CD1c-positive myeloid dendritic cell (primary cell): ENCODE measurements at regions not wholly inside any gene's neighbourhood (a gene's known extent, or its start where the extent isn't known, plus 50 kb on each side); places are given as distances from the start of the nearest gene placed in this dataset.

Experiments used
- DNase-seq: peaks from one replicate; pipeline ENCODE4 v3.0.0-alpha.2; 2016; ENCODE audit errors: extremely low spot score

DNA sequence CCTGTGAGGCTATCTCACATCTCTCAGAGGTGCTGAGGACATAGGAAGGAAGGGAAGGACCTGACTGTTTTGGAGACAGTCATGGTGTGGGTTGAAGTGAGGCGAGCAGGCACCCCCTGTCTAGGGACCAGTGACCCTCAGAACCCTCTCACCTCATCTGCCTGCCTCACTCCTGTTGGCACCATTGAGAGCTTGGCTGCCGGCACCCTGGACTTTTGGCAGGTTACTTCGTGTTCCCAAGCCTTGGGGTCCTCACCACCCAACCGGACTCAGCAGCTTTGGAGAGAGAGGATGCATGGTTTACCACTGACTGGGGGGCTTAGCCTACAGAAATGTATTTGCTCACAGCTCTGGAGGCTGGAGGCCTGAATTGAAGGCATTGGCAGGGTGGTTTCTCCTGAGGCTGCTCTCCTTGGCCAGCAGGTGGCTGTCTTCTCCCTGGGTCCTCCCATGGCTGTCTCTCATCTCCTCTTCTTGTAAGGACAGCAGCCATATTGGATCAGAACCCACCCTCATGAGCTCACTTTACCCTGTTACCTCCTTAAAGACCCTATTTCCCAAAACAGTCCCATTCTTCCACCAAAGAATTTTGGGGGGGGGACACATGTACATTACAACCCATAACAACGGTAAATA, 142.0 kb downstream of the TSN start:
- DNase-seq, result no peak

DNA sequence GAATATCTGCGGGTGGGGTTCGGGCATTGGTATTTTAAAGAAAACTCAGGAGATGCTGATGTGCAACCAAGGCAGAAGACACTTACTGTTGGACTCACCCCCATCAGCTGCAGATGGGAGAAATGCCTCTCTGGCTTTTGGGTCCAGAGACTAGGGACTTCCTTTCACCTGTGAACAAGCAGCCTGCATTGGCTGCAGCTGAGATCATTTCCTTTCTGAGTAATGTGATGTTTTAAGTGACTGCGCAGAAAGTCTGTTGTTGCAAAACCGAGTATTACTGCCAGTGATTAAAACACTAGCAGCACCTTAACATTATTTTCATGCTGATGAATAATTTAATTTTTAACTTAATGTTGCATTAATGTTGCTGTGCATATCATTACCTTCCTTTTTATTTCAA, 143.0 kb downstream of the TSN start:
- DNase-seq, result no peak

DNA sequence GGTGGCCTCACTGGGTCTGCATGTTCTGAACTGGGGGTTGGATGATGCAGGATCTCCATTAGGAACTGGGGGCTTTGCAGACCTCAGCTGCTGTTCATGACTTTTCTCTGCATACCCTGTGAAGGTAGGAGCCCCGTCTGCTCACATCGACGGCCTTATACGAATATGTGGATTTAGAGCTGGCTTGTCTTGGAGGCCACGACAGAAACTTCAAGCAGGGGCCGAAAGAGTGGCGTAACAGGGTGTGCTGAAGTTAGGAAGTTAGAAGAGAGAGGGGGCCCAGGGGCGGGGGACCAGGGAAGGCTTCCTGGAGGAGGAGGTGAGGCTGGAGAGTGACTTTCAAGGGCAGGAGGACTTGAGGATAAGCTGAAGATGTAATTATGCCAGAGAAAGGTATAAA, 144.9 kb downstream of the TSN start:
- no peak for DNase-seq

DNA sequence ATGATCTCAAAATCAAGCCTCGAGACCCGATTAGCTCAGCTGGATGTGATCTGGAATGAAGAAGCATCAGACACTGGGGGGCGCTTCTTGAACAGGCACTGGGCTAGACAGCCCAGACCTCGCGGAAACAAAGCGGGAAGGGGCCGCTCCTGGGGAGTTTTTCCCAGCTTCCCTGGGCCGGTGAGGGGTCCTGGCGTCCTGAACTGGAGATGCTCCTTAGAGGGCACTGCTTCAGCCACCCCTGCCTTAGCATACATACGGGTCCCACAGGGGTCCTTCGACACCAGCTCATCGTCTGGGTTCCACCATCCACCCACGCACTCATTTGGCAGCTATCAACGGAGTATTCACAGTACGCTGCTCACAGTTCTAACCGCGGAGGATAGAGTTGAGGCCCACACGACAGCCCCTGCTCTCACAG, 146.7 kb downstream of the TSN start:
- DNase-seq, result no peak

DNA sequence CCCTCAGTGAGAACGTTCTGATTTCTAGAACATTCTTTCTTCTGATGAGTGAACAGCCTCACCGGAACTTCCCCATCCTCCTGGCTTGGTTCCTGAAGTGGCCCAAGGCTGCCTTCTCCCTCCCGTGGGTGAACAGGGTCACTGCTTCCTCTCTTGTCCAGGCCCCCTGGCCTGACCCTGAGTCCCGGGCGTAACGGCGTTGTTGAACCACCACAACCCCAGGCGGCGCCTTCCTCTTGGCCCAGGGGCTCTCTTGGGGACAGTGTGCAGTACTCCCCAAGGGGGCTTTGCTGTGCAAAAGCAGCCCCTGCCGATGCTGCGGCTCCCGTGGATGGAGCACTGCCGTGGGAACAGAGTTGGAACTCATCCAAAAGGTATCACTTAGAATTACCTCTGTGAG, 147.2 kb downstream of the TSN start:
- DNase-seq, result no peak

DNA sequence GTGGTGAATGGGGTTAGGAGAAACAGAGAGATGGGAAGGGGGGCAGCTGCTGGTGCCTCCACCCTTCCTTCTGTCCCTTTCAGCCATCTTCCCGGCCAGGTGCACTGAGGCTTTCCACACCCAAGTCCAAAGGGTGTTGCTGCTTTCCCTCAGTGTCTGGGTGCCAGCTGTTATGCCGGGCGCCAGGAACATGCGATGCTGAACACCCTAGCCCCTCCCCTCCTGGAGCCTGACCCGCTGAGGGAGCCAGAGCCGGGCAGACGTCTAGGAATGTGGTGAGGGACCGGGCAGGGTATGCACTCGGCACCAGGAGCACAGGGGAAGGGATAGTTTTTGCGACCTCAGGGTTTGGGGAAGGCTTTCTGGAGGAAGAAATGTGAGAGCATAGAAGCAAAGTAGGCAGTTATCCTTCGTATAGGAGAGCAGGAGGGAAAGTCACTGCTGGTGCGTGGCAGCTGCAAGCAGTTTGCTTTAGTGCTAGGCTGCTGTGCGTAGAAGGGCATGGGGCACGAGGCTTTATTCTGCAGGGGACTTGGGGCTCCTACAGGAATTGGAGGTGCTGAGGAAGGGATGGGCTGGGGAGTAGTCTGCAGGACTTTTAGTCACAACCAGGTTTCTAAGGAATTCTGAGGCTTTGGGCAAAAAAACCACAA, 147.7 kb downstream of the TSN start:
- DNase-seq, result no peak

DNA sequence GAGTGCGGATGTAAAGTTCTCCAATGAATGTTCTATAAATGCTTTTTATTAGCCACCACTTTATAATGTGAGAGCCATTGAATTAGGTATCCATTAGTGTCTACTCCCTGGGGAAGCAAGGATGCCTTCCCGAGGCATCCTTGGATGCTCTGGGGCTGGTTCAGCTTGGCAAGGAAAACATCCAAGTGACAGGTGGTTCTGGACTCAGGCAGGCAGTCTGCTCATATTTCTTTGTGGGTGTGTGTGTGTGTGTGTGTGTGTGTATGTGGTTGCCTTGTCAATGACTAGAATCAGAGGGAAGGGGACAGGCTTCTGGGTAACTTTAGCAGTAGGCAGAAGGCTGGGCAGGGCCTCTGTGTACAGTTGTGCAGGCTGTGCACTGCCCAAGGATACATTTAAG, 149.2 kb downstream of the TSN start:
- DNase-seq, result no peak

DNA sequence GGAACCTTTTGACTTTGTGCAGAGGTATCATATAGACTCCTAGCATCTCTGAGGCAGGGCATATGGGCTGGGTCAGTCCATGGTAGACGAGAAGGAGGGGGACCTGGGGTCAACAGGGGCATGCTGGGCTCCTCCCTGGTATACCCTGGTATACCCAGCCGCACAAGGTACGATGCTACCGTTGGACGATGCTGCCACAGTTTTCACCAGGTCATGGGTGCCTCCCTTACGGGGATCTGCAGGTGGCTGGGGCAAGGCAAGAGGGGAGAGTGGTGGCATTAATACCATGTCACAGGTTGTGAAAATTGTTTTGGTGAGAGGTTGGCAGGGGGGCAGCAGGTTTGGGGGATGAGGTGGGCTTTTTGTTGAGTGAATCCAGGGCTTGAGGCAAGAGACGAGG, 149.8 kb downstream of the TSN start:
- no peak for DNase-seq

DNA sequence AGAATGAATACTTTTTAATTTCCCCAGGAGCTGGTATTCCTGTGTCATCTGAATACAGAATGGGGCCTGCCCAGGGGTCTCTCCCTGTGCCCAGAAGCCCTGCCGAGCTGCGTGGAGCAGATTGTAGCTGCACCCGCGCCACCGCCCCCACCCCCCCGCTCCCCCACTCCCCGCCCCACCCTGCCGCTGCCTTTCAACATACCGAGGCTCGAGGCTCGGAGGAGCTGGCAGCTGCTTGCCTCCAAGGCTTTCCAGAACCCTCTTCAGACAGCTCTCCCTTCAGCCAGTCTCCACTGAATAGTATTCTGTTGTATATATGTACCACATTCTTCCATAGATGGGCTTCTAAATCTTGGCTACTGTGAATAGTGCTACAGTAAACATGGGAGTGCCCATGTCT, 150.7 kb downstream of the TSN start:
- no peak for DNase-seq

DNA sequence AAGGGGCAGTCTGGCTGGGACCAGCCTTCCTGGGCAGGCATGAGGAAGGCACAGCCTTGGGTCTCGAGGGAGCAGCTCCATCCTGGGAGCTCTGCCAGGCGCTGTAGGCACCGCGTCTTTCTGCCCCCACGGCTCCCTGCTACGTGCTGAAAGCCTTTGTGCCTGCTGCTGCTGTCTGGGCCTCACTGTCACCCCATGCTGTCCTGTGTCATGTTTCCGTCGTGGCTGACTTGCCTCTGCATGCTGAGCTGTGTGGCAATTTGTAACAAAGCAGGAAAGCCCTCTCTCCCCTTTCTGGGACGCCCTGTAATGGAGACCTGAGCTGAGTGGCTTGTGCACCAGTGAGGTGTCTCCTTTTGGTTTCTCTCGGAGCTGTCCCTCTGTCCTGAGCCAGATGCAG, 152.5 kb downstream of the TSN start:
- DNase-seq, result no peak

DNA sequence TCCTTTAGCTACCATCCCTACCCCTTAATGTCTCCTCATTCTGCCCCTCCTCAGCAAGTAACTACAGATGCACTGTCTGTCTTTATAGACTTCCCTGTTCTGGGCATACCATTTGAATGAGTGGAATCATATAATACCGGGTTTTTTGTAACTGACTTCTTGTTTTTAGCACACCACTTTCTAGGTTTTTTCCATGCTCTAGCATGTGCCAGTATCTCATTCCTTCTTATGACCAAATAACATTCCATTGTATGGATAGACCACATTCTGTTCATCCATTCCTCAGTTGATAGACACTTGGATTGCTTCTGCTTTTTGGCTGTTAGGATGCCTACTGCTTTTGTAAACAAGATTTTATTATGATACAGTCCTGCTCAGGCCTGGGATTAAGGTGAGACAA, 154.7 kb downstream of the TSN start:
- DNase-seq, result no peak

DNA sequence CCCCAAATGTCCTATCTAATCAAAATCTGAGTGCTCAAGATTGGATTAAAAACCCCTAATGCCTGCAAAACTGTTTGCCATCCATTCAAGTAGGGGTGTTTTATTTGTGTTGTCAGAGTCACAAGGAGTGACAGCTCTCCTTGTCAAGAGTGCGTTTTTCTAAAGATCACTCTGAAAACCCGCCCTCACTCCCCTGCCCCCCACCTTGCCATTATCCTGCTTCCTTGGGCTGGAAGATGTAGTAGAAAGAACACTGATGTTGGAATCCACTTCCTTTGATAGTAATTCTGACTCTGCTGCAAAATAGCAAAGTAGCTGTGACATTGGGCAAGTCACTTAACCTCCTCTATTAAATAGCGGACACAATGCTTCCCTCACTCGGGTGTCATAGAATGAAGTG, 155.6 kb downstream of the TSN start:
- no peak for DNase-seq

DNA sequence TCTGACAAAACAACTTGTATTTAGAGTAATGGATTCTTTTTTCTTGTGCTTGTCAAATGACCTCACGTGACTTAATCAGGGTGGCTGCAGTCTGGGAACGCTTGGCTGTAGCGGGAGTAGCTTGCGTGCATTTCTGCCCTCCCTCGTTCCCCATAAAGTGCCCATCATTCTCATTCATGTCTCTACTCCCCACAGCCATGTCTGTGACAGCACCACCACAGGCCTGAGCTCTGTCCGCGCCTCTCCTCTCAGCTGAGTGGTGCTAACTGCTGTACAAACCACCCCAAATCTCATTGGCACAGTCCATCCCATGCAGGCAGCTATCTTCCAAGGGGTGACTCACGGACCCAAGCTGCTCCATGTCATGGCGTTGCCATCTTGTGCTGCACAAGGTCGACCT, 161.7 kb downstream of the TSN start:
- DNase-seq, result no peak

DNA sequence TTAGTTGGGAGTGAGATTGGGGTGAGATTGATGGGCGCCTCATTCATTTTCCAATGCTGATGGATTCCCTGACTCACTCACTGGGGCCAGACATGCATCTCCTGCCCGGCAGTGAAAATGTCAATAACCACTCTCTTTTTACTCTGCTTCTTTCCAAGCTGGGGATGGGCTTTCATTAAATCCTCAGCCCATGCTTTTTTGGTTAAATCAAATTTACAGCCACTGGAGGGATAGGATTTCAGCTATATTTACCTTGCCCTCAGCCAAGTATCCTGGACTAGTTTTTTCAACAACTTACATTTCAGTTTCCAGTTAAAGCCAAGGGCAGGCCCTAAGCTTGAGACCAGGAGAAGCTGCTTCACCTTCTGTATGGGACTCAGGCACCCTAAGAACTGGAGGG, 162.8 kb downstream of the TSN start:
- DNase-seq, result no peak

DNA sequence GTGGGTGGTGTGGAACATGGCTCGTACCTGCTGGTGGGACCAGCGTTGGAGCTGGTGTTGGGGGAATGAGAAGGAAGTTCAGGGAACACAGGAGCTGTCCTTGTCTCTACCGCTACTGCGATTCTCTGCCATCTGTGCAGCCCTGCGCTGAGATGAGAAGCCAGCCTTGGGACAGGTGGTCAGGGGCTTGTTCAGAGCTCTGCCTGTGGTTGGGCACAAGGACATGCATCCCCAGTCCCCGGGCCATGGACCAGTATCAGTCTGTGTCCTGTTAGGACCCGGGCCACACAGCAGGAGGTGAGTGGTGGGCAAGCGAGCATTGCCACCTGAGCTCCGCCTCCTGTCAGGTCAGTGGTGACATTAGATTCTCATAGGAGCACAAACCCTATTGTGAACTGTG, 164.4 kb downstream of the TSN start:
- DNase-seq, result no peak

DNA sequence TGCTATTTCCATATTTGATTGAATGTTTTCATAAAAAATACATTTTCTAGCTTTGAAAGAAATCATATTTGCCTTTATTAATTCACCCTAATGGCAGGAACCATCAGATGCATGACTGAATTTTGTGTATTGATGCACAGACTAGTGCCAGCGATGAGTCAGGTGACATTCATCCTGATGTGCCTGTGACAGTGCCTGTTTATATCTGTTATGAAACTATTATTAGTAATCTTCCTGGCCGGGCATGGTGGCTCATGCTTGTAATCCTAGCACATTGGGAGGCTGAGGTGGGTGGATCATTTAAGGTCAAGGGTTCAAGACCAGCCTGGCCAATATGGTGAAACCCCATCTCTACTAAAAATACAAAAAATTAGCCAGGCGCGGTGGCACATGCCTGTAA, 170.0 kb downstream of the TSN start:
- no peak for DNase-seq

DNA sequence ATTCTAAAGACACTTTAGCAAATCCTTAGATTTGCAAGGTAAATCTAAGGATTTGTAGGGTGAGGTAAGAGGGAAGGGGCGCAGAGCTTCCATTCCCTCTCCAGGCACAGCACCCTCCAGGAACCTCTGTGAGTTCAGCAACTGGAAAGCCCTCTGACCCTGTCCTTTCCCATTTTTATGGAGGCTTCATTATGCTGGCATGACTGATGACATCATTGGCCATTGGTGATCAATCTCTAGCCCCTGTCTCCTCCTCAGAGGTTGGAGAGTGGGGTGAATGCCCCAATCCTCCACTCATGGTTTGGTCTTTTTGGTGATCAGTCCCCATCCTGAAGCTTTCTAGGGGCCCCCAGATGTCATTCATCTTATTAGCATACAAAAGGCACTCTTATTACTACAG, 187.8 kb downstream of the TSN start:
- DNase-seq, result no peak

DNA sequence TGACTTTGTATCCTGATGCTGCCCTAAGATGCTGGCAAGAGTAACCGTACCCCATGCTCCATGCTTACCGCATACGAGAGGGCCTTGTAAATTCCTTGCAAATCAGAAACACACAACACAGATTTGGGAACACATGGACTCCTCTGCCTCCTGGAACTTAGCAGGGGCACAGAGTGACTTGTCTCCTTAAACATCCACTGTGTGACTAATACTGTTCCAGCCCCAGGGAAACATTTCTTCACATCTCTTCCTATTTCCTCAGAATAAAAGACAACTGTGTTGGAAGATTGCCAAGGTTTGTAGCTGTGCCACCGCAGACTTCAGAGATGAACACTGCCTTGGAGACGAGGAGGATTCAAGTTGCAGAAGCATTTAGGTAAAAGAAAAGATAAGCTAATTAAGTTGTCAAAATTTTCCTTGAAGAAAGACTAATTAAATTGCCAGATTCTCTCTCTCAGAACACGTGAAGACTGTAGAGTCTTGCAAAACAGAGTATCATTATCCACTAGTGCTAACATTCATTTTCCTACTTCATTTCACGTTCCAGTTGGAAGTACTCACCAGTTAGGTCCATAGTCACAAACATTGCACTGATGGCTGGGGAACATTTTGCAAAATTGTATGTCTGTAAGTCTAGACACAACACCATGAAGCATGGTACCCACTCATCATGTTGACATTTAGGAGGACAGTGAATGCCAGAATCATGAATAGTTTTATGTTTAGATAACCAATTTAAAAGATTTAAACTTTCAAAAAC, 188.8 kb downstream of the TSN start:
- DNase-seq, result peak; percentile 11

DNA sequence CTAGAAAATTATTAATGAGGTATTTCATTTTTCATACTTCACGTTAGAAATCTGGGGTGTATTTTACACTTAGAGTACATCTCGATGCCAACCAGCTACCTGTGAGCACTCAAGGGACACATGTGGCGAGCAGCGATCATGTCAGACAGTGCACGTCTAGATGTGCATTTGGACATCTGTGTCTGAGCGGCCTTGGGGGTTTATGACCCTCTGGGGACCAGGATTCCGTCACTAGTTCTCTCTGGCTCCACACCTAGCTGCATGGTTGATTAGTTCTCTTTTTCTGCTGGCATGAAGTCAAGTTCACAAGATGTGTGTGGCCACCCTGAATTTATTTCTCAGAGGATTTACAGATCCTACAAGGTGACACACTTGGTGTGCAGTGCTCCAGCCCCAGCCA, 192.2 kb downstream of the TSN start:
- no peak for DNase-seq

DNA sequence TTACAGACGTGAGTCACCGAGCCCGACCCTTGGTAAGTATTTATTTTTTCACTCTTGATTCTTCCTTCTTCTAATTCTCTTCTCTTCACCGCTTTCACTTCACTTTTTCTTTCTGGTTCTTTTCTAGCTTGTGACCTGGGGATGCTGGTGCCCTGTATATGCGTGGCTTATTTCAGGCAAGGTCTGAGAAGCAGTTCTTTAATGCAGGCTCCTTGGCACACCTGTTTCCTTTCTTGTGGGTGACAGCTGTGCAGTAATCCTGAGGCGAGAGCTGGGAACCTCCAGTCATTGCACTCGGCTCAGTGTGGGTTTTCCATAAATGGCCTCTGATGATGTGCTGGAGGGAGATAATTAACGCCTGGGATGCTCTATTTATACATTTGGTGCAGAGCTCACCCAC, 193.8 kb downstream of the TSN start:
- DNase-seq, result no peak

DNA sequence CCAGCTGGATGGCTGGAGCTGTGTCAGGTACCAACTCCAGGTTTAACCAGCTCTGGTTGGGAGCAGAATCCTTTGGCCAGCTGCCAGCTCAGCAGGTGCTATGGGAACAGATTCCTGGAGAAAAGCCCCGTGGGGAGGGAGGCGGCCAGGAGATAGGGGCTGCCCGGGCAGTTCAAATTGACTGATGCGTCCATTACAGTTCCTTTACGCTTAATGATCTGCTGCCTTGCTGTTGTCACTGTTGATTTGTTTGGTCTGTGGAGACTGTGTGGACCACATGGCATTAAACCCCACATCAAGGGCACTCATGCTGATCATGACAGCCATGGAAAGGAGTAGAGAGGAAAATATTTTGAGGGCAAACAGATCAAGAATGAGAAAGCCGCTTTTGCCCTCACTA, 200.0 kb downstream of the TSN start:
- DNase-seq, result no peak

DNA sequence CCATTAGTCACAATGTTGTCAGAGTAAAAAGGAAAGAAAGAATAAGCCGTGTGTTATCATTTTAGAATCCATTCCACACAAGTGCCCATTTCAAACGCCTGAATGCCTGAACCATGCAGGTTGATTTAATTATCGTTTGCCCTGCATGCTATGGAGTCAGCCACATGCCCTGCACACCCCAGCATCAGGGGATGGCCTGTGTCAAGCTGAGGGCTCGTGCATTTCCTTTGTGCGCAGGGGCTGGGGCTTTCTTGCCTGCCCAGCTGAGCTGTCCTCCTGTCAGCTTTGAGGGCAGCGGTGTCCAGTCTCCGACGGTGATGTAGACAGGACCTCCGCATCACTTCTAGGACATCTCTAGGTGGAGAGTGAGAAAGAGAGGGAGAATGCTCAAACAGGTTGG, 200.4 kb downstream of the TSN start:
- DNase-seq, result no peak

DNA sequence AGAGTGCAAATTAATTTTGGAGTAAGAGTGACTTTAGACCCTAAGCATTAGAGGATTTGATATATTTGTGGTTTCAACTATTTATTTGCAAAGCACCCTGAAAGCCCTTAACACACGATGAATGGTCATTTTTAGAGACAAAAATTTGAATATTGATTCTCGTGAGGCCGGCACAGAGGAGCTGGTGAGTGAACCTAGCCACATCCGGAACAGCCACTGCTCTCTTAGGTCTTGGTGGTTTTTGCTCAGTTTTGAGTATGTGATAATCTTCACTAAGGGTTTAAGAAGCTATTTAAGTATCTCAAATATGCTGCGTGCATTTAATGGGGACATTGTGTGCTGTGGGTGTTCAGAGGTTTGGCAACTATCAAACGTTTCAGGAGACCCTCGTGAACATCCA, 204.8 kb downstream of the TSN start:
- DNase-seq, result no peak
